ENCODE measurements at regions not wholly inside any gene's neighbourhood (a gene's known extent, or its start where the extent isn't known, plus 50 kb on each side); places are given as distances from the start of the nearest gene placed in this dataset.

- DNase-seq (ENCODE audit: low read depth) = no peak
- no peak overlapping the region for H3K27ac ChIP-seq (ENCODE audit: low read depth, low read length)
- Mint-ChIP-seq H3K27ac (ENCODE audit: unreplicated experiment) (no peak overlapping the region), H3K4me1 (ENCODE audit: low read depth, unreplicated experiment) (peaks cover 2% of the 10 kb centered on the region), H3K4me3 (ENCODE audit: unreplicated experiment) (no peak overlapping the region), H3K36me3 (ENCODE audit: low read depth, unreplicated experiment) (no peaks in the 10 kb centered on the region), H3K27me3 (ENCODE audit: low read depth, unreplicated experiment) (peaks cover 9% of the 10 kb centered on the region), H3K9me3 (ENCODE audit: unreplicated experiment) (peaks cover 3% of the 10 kb centered on the region)
- no peaks in the 10 kb centered on the region for H3K4me1 ChIP-seq (ENCODE audit: insufficient read depth, low read length)
- no peak overlapping the region for H3K9ac ChIP-seq (ENCODE audit: low read length)
- no peak overlapping the region for H3K4me2 ChIP-seq (ENCODE audit: low read length)
- H4K20me1 ChIP-seq (ENCODE audit: insufficient read depth, low read length) = no peaks in the 10 kb centered on the region
- no peak overlapping the region for H2AFZ ChIP-seq (ENCODE audit: low read depth, low read length)
- no peak overlapping the region for H3K4me3 ChIP-seq (ENCODE audit: insufficient read depth, low read depth, low read length)
- no peaks in the 10 kb centered on the region for H3K79me2 ChIP-seq (ENCODE audit: insufficient read depth, low read length)
- no peaks in the 10 kb centered on the region for H3K9me3 ChIP-seq (ENCODE audit: insufficient read depth, low read depth, low read length)
- no peak for FAIRE-seq
- TF ChIP-seq CTCF (IDR thresholded peaks at IDR 0.05; ENCODE audit: insufficient read depth, low read depth, low read length) (no peak), EZH2 (IDR thresholded peaks at IDR 0.05; ENCODE audit: insufficient read depth, low read length) (no peak)
- H3K27me3 ChIP-seq (ENCODE audit: insufficient read depth, low read length) = no peaks in the 10 kb centered on the region
- no peaks in the 10 kb centered on the region for H3K36me3 ChIP-seq (ENCODE audit: insufficient read depth, low read length)
These were observed 329.3 kb upstream of the TNP1 start for GRCh38 chr2:217189131-217189530.

DNA sequence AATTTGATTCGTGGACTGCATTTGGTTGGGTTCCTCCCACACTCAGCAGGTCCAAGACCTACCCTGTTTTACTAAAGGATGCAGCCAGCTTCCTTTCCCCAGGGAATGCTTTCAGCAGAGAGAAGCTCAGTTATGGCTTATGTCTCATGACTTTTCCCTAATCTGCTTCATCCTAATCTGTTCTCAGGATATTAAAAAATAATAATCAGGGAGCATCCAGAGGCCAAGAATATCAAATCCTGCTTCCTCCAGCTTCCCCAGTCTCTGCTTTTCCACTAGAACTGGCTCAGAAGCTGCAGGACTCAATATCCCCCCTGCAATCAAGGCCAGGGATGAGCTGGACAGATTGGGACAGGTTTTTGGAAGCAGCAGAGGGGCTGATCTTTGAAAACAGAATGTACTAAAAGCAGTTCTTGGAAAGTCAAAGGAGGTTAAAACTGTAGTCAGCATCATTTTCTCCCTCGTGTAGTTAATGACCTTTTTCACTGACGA is 326.9 kb upstream of the TNP1 start:
- TF ChIP-seq CTCF (IDR thresholded peaks at IDR 0.05; ENCODE audit: insufficient read depth, low read depth, low read length) = no peak
- TF ChIP-seq EZH2 (IDR thresholded peaks at IDR 0.05; ENCODE audit: insufficient read depth, low read length) = no peak
- Mint-ChIP-seq H3K4me3 (ENCODE audit: unreplicated experiment) (no peak overlapping the region), H3K4me1 (ENCODE audit: low read depth, unreplicated experiment) (peaks cover 2% of the 10 kb centered on the region), H3K36me3 (ENCODE audit: low read depth, unreplicated experiment) (no peaks in the 10 kb centered on the region), H3K27me3 (ENCODE audit: low read depth, unreplicated experiment) (no peaks in the 10 kb centered on the region), H3K27ac (ENCODE audit: unreplicated experiment) (no peak overlapping the region), H3K9me3 (ENCODE audit: unreplicated experiment) (peaks cover 3% of the 10 kb centered on the region)
- no peaks in the 10 kb centered on the region for H4K20me1 ChIP-seq (ENCODE audit: insufficient read depth, low read length)
- no peaks in the 10 kb centered on the region for H3K9me3 ChIP-seq (ENCODE audit: insufficient read depth, low read depth, low read length)
- H2AFZ ChIP-seq (ENCODE audit: low read depth, low read length) = no peak overlapping the region
- DNase-seq (ENCODE audit: low read depth) = no peak
- H3K9ac ChIP-seq (ENCODE audit: low read length) = no peak overlapping the region
- H3K4me1 ChIP-seq (ENCODE audit: insufficient read depth, low read length) = no peaks in the 10 kb centered on the region
- no peaks in the 10 kb centered on the region for H3K27me3 ChIP-seq (ENCODE audit: insufficient read depth, low read length)
- H3K4me3 ChIP-seq (ENCODE audit: insufficient read depth, low read depth, low read length) = no peak overlapping the region
- no peak for FAIRE-seq
- no peak overlapping the region for H3K4me2 ChIP-seq (ENCODE audit: low read length)
- H3K27ac ChIP-seq (ENCODE audit: low read depth, low read length) = no peak overlapping the region
- H3K36me3 ChIP-seq (ENCODE audit: insufficient read depth, low read length) = no peaks in the 10 kb centered on the region
- no peaks in the 10 kb centered on the region for H3K79me2 ChIP-seq (ENCODE audit: insufficient read depth, low read length)

GRCh38 chr2:217186152-217186551 is 326.3 kb upstream of the TNP1 start:
- no peaks in the 10 kb centered on the region for H3K79me2 ChIP-seq (ENCODE audit: insufficient read depth, low read length)
- H3K4me1 ChIP-seq (ENCODE audit: insufficient read depth, low read length) = no peaks in the 10 kb centered on the region
- Mint-ChIP-seq H3K4me3 (ENCODE audit: unreplicated experiment) (no peak overlapping the region), H3K9me3 (ENCODE audit: unreplicated experiment) (peaks cover 3% of the 10 kb centered on the region), H3K36me3 (ENCODE audit: low read depth, unreplicated experiment) (no peaks in the 10 kb centered on the region), H3K4me1 (ENCODE audit: low read depth, unreplicated experiment) (peaks cover 2% of the 10 kb centered on the region), H3K27me3 (ENCODE audit: low read depth, unreplicated experiment) (no peaks in the 10 kb centered on the region), H3K27ac (ENCODE audit: unreplicated experiment) (no peak overlapping the region)
- no peak overlapping the region for H2AFZ ChIP-seq (ENCODE audit: low read depth, low read length)
- no peak overlapping the region for H3K4me3 ChIP-seq (ENCODE audit: insufficient read depth, low read depth, low read length)
- H3K27me3 ChIP-seq (ENCODE audit: insufficient read depth, low read length) = no peaks in the 10 kb centered on the region
- no peak overlapping the region for H3K9ac ChIP-seq (ENCODE audit: low read length)
- no peaks in the 10 kb centered on the region for H3K36me3 ChIP-seq (ENCODE audit: insufficient read depth, low read length)
- no peaks in the 10 kb centered on the region for H4K20me1 ChIP-seq (ENCODE audit: insufficient read depth, low read length)
- no peak for TF ChIP-seq EZH2 (IDR thresholded peaks at IDR 0.05; ENCODE audit: insufficient read depth, low read length)
- no peak for TF ChIP-seq CTCF (IDR thresholded peaks at IDR 0.05; ENCODE audit: insufficient read depth, low read depth, low read length)
- H3K4me2 ChIP-seq (ENCODE audit: low read length) = no peak overlapping the region
- FAIRE-seq = no peak
- no peak for DNase-seq (ENCODE audit: low read depth)
- H3K27ac ChIP-seq (ENCODE audit: low read depth, low read length) = no peak overlapping the region
- no peaks in the 10 kb centered on the region for H3K9me3 ChIP-seq (ENCODE audit: insufficient read depth, low read depth, low read length)
